Activated naive CD8-positive, alpha-beta T cell (primary cell): ENCODE measurements at regions not wholly inside any gene's neighbourhood (a gene's known extent, or its start where the extent isn't known, plus 50 kb on each side); places are given as distances from the start of the nearest gene placed in this dataset.
"Not testable (repeated sequence)": the region's sequence is repeated elsewhere in the genome, so short reads cannot be mapped to it uniquely, and the experiment has no call there.

Source experiments
- H3K27ac Mint-ChIP-seq: one replicate; pipeline ENCODE4 v1.8.0; 2021; ENCODE audit warnings: mixed read lengths
- H3K27me3 Mint-ChIP-seq: one replicate; pipeline ENCODE4 v1.8.0; 2021; ENCODE audit warnings: mixed read lengths
- H3K36me3 Mint-ChIP-seq: one replicate; pipeline ENCODE4 v1.8.0; 2021; ENCODE audit warnings: mixed read lengths
- H3K4me1 Mint-ChIP-seq: one replicate; pipeline ENCODE4 v1.8.0; 2021; ENCODE audit warnings: low read depth, mixed read lengths
- H3K4me3 Mint-ChIP-seq: one replicate; pipeline ENCODE4 v1.8.0; 2021; ENCODE audit warnings: mild to moderate bottlenecking, mixed read lengths
- H3K9me3 Mint-ChIP-seq: one replicate; pipeline ENCODE4 v1.8.0; 2021; ENCODE audit warnings: low read depth, mixed read lengths

GRCh38 chr6:122145741-122146240 is 253.7 kb upstream of the HSF2 start:
- H3K27me3 Mint-ChIP-seq = peaks cover 2% of the 10 kb centered on the region
- no peaks in the 10 kb centered on the region for H3K9me3 Mint-ChIP-seq
- H3K36me3 Mint-ChIP-seq = no peaks in the 10 kb centered on the region
- no peaks in the 10 kb centered on the region for H3K4me1 Mint-ChIP-seq
- H3K4me3 Mint-ChIP-seq = no peak overlapping the region
- no peak overlapping the region for H3K27ac Mint-ChIP-seq

DNA sequence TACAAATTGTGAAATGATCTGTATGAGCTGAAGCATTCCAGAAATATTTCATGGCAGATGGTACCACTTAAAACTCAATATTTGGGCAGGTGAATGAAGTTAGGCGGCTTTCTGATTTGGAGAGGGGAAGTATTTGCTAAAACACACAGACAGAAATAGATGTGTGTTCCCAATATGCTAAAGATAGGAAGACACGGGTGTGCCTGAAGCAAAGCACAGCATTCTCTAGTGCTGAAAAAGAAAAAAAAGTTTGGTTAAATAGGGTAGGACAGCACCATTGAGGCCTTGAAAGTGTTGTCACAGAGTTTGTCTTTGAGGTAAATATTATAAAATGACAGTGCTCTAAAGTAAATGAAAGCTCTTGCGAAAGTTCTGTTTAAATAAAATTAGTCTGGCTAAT is 252.2 kb upstream of the HSF2 start:
- Mint-ChIP-seq H3K36me3 (no peaks in the 10 kb centered on the region), H3K9me3 (no peaks in the 10 kb centered on the region), H3K27me3 (peaks cover 2% of the 10 kb centered on the region), H3K4me1 (no peaks in the 10 kb centered on the region), H3K27ac (no peak overlapping the region), H3K4me3 (no peak overlapping the region)

- H3K27me3 Mint-ChIP-seq = peaks cover 2% of the 10 kb centered on the region
- no peaks in the 10 kb centered on the region for H3K9me3 Mint-ChIP-seq
- no peak overlapping the region for H3K27ac Mint-ChIP-seq
- no peak overlapping the region for H3K4me3 Mint-ChIP-seq
- H3K36me3 Mint-ChIP-seq = no peaks in the 10 kb centered on the region
- no peaks in the 10 kb centered on the region for H3K4me1 Mint-ChIP-seq
These were observed 248.4 kb upstream of the HSF2 start for GRCh38 chr6:122151066-122151465.

DNA sequence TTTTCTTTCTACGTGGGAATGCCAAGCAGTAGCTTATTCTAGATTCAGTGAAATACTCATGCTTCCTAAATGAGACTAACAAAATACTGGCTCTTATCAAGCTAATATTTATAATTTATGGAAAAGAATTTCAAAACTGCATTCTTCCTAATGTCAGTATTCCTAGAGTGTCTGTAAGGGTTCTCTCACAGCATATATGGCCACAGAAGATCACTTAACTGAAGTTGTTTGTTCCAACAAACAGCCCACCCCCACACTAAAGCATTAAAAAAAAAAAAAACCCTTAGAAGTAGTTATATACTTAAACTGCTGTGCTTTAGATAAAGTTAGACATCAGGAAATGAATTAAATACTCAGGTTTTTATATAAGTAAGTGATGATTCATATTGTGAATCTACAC is 247.7 kb upstream of the HSF2 start:
- Mint-ChIP-seq H3K27ac (no peak overlapping the region), H3K27me3 (peaks cover 2% of the 10 kb centered on the region), H3K9me3 (no peaks in the 10 kb centered on the region)

DNA sequence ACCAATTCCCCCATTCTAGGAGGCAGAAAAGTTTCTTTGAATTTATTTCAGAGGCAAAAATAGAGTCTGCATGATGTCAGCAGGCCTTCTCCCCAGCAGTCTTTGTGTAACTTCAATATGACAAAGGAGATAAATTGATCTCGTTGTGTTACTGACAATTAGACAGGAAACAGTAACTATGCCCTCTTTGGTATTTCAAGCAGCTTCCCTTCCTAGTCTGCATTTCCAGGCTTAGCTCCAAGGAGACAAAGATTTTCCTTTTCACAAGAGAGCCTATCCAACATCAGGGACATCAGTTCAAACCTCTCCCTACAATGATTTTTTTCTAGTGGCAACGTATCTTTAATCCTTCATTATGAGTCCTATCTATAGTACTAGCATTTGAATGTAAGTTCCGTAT is 245.9 kb upstream of the HSF2 start:
- Mint-ChIP-seq H3K4me1 (no peaks in the 10 kb centered on the region), H3K9me3 (no peaks in the 10 kb centered on the region), H3K4me3 (no peak overlapping the region), H3K36me3 (no peaks in the 10 kb centered on the region), H3K27me3 (no peaks in the 10 kb centered on the region), H3K27ac (no peak overlapping the region)

More for the DNA sequence above, 247.7 kb upstream of the HSF2 start:
- H3K36me3 Mint-ChIP-seq = no peaks in the 10 kb centered on the region
- no peak overlapping the region for H3K4me3 Mint-ChIP-seq
- H3K4me1 Mint-ChIP-seq = no peaks in the 10 kb centered on the region

DNA sequence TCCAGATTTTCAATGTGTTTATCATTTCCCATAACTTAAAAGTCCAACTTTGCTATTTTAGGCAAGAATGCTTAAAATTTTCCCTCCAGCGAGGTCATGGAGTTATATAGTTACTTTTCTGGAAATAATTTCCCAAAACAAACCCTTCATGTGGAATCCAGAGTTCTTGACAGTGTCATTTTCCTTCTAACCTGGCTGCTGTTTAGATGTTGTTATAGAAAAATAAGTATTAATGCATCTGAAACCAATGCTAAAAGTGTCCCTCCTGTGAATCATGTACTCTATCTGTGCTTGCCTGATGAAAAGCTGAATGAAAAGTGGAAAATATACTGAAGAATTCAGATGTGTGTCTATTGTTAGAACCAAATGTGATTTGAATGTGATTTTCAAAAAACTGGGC is 245.3 kb upstream of the HSF2 start:
- Mint-ChIP-seq H3K36me3 (no peaks in the 10 kb centered on the region), H3K4me1 (no peaks in the 10 kb centered on the region), H3K27ac (no peak overlapping the region), H3K9me3 (no peaks in the 10 kb centered on the region), H3K27me3 (no peaks in the 10 kb centered on the region), H3K4me3 (no peak overlapping the region)

GRCh38 chr6:122154912-122155575 is 244.4 kb upstream of the HSF2 start:
- no peaks in the 10 kb centered on the region for H3K27me3 Mint-ChIP-seq
- no peak overlapping the region for H3K27ac Mint-ChIP-seq
- no peaks in the 10 kb centered on the region for H3K36me3 Mint-ChIP-seq

DNA sequence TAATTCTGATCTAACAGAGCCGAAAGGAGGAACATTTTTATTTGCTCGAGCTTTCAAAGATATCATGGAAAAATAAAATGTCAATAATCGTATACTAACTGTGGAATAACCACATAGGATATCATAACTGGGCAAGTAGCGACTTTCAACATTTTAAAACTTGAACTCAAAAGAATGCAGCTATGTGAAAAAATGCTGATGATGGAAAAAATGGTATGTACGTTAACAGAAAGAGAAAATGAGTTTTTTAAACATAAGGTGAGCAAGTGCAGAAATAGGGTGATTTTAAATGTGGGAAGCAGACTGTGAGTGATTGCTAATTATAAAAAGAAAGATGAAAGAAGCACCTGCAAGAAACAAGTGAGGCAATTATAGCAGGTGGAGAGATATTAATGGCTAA is 238.3 kb upstream of the HSF2 start:
- Mint-ChIP-seq H3K36me3 (no peaks in the 10 kb centered on the region), H3K9me3 (no peaks in the 10 kb centered on the region), H3K4me3 (no peak overlapping the region), H3K27ac (no peak overlapping the region), H3K4me1 (no peaks in the 10 kb centered on the region), H3K27me3 (no peaks in the 10 kb centered on the region)

More at GRCh38 chr6:122154912-122155575, 244.4 kb upstream of the HSF2 start:
- no peak overlapping the region for H3K4me3 Mint-ChIP-seq
- no peaks in the 10 kb centered on the region for H3K9me3 Mint-ChIP-seq
- no peaks in the 10 kb centered on the region for H3K4me1 Mint-ChIP-seq

DNA sequence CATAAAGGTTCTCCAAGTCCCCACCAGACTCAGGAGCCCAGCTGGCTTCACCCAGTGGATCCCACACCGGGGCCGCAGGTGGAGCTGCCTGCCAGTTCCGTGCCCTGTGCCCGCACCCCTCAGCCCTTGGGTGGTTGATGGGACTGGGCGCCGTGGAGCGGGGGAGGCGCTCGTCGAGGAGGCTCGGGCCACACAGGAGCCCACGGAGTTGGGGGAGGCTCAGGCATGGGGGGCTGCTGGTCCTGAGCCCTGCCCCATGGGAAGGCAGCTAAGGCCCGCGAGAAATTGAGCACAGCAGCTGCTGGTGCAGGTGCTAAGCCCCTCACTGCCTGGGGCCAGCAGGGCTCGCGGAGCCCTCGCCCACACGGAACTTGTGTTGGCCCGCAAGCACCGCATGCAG is 234.4 kb upstream of the HSF2 start:
- H3K27me3 Mint-ChIP-seq = no peaks in the 10 kb centered on the region
- no peaks in the 10 kb centered on the region for H3K36me3 Mint-ChIP-seq
- no peaks in the 10 kb centered on the region for H3K9me3 Mint-ChIP-seq
- no peak overlapping the region for H3K4me3 Mint-ChIP-seq
- H3K4me1 Mint-ChIP-seq = no peaks in the 10 kb centered on the region
- no peak overlapping the region for H3K27ac Mint-ChIP-seq

- H3K4me3 Mint-ChIP-seq = no peak overlapping the region
- H3K36me3 Mint-ChIP-seq = no peaks in the 10 kb centered on the region
- H3K27me3 Mint-ChIP-seq = no peaks in the 10 kb centered on the region
- H3K27ac Mint-ChIP-seq = no peak overlapping the region
- peaks cover under 1% of the 10 kb centered on the region for H3K9me3 Mint-ChIP-seq
- H3K4me1 Mint-ChIP-seq = no peaks in the 10 kb centered on the region
These were observed 229.2 kb upstream of the HSF2 start for GRCh38 chr6:122170274-122170673.

DNA sequence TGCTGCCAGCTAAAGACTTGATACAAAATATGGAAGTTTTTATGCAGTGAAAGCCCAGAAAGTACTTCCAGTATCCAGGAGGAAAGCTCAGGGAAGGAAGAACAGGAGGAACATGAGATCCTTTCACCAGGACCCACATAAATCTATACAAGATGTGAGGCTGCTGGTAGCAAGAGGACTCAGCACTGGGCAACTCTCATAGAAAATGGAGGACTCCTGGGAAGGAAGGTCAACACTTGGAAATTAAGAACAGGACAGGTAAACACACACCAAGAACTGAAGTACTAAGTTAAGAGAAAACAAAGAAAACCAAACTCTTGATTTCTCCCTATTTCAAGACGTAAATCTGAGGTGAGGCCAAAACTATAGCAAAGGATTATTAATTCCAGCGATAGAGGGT is 220.5 kb upstream of the HSF2 start:
- H3K9me3 Mint-ChIP-seq = peaks cover 5% of the 10 kb centered on the region
- H3K4me1 Mint-ChIP-seq = no peaks in the 10 kb centered on the region
- H3K4me3 Mint-ChIP-seq = no peak overlapping the region
- no peak overlapping the region for H3K27ac Mint-ChIP-seq
- no peaks in the 10 kb centered on the region for H3K36me3 Mint-ChIP-seq
- no peaks in the 10 kb centered on the region for H3K27me3 Mint-ChIP-seq

- peaks cover 5% of the 10 kb centered on the region for H3K9me3 Mint-ChIP-seq
- H3K27me3 Mint-ChIP-seq = no peaks in the 10 kb centered on the region
- H3K36me3 Mint-ChIP-seq = no peaks in the 10 kb centered on the region
- H3K4me1 Mint-ChIP-seq = no peaks in the 10 kb centered on the region
- no peak overlapping the region for H3K4me3 Mint-ChIP-seq
- H3K27ac Mint-ChIP-seq = no peak overlapping the region
These were observed 219.3 kb upstream of the HSF2 start for GRCh38 chr6:122180132-122180531.

DNA sequence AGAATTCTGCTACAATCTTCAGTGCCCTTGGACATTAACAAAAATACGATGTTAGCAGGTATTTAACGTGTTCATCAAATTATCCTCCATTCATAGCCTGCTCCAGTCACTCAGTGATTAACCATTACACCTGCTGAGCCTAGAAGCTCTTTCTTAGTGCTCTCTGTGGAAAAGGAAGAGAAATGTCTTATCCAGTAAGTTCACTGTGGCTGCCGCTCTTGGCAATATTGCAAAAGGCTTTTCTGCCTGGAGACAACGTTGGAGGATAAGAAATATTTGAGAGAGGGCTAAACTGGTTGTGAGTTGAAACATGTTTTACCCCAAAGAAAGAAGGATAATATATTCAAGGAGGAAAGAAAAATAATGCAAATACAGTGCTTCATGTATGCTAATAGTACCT is 217.4 kb upstream of the HSF2 start:
- Mint-ChIP-seq H3K4me1 (no peaks in the 10 kb centered on the region), H3K36me3 (no peaks in the 10 kb centered on the region), H3K4me3 (no peak overlapping the region), H3K27ac (no peak overlapping the region), H3K27me3 (peaks cover 2% of the 10 kb centered on the region), H3K9me3 (no peaks in the 10 kb centered on the region)

- Mint-ChIP-seq H3K4me1 (no peaks in the 10 kb centered on the region), H3K9me3 (no peaks in the 10 kb centered on the region), H3K4me3 (no peak overlapping the region)
These were observed 215.0 kb upstream of the HSF2 start for GRCh38 chr6:122184401-122184827.

GRCh38 chr6:122185458-122185857 is 214.0 kb upstream of the HSF2 start:
- not testable (repeated sequence) for H3K4me1 Mint-ChIP-seq

More at GRCh38 chr6:122184401-122184827, 215.0 kb upstream of the HSF2 start:
- Mint-ChIP-seq H3K27ac (no peak overlapping the region), H3K27me3 (peaks cover 2% of the 10 kb centered on the region), H3K36me3 (no peaks in the 10 kb centered on the region)

DNA sequence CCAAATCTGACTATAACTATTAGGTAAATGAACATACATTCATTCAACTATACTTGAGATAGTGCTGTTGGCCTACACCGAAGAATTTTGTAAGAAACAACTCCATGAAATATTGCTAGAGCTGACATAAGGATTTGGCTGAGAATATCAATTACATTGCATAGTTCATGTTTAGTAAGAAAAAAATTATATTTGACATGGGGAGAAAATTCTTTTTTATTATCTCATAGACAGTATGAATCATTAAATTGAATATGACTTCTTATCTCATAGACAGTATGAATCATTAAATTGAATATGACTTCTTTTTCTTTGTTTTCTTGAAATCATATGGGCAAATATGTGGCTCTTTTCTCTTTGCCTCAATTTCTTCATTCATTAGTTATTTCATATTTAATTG is 212.3 kb upstream of the HSF2 start:
- Mint-ChIP-seq H3K9me3 (no peaks in the 10 kb centered on the region), H3K27me3 (peaks cover 2% of the 10 kb centered on the region), H3K4me1 (no peaks in the 10 kb centered on the region), H3K36me3 (no peaks in the 10 kb centered on the region), H3K4me3 (no peak overlapping the region), H3K27ac (no peak overlapping the region)

More at GRCh38 chr6:122185458-122185857, 214.0 kb upstream of the HSF2 start:
- H3K9me3 Mint-ChIP-seq, H3K4me3 Mint-ChIP-seq, H3K27ac Mint-ChIP-seq, H3K36me3 Mint-ChIP-seq, H3K27me3 Mint-ChIP-seq: not testable (repeated sequence)
